ENCODE measurements at regions not wholly inside any gene's neighbourhood (a gene's known extent, or its start where the extent isn't known, plus 50 kb on each side); places are given as distances from the start of the nearest gene placed in this dataset.

- TF ChIP-seq CTCF (IDR thresholded peaks at IDR 0.05) = no peak
- H3K36me3 ChIP-seq = no peaks in the 10 kb centered on the region
- intact Hi-C loops (cut with DNase I) = no loop called here
- no peak overlapping the region for H3K27ac ChIP-seq
- no peak overlapping the region for H3K4me3 ChIP-seq
- WGBS, 2 donors = 89 to 95% methylated on average over 1 of the region's 1 CpG
- peaks cover 0 to 3% (median 0%) of the 10 kb centered on the region in 9 donors for H3K4me1 ChIP-seq
- no peak for DNase-seq
- H3K9me3 ChIP-seq = peaks cover 0 to 51% (median 26%) of the 10 kb centered on the region in 11 donors
- ATAC-seq = no peak
- no peaks in the 10 kb centered on the region for H3K27me3 ChIP-seq
Observed at GRCh38 chr10:31683682-31684081, 244.9 kb downstream of the ARHGAP12 start.

GRCh38 chr10:31679936-31680335 lies 248.7 kb downstream of the ARHGAP12 start:
- ATAC-seq (no peak), DNase-seq (no peak)
- H3K4me1 ChIP-seq = peaks cover 0 to 18% (median 9%) of the 10 kb centered on the region in 9 donors
- intact Hi-C loops (cut with DNase I) = no loop called here
- no peaks in the 10 kb centered on the region for H3K27me3 ChIP-seq
- H3K9me3 ChIP-seq = peaks cover 0 to 57% (median 34%) of the 10 kb centered on the region in 11 donors
- no peak overlapping the region for H3K27ac ChIP-seq
- H3K4me3 ChIP-seq = no peak overlapping the region
- TF ChIP-seq CTCF (IDR thresholded peaks at IDR 0.05) = no peak
- H3K36me3 ChIP-seq = no peaks in the 10 kb centered on the region
- WGBS, 2 donors = 91 to 94% methylated on average over 4 of the region's 4 CpGs

GRCh38 chr10:31678575-31679516 lies 249.8 kb downstream of the ARHGAP12 start:
- DNase-seq = no peak
- Histone ChIP-seq H3K36me3 (no peaks in the 10 kb centered on the region), H3K9me3 (peaks cover 0 to 51% (median 30%) of the 10 kb centered on the region in 11 donors), H3K4me3 (no peak overlapping the region), H3K4me1 (peaks cover 0 to 18% (median 9%) of the 10 kb centered on the region in 9 donors), H3K27me3 (no peaks in the 10 kb centered on the region), H3K27ac (peak overlapping the region in 4 of 10 donors; percentile 11 to 53 (median 28))
- intact Hi-C loops (cut with DNase I) = no loop called here
- 84 to 89% methylated on average over 20 of the region's 20 CpGs for WGBS, 2 donors
- TF ChIP-seq CTCF (IDR thresholded peaks at IDR 0.05) = no peak
- ATAC-seq = peak in 1 of 8 donors; percentile 24

GRCh38 chr10:31678139-31678536 lies 250.5 kb downstream of the ARHGAP12 start:
- ATAC-seq (peak in 6 of 8 donors; percentile 67 to 86 (median 80)), DNase-seq (peak in 1 of 2 donors; percentile 45)
- Histone ChIP-seq H3K36me3 (no peaks in the 10 kb centered on the region), H3K4me3 (no peak overlapping the region), H3K27ac (peak overlapping the region in 4 of 10 donors; percentile 11 to 53 (median 28)), H3K9me3 (peaks cover 0 to 44% (median 23%) of the 10 kb centered on the region in 11 donors), H3K27me3 (no peaks in the 10 kb centered on the region), H3K4me1 (peaks cover 0 to 18% (median 9%) of the 10 kb centered on the region in 9 donors)
- TF ChIP-seq CTCF (IDR thresholded peaks at IDR 0.05) = no peak
- intact Hi-C loops (cut with DNase I) = no loop called here
- 44 to 54% methylated on average over 12 of the region's 12 CpGs for WGBS, 2 donors

Data from heart right ventricle (tissue), 16 donors.